Hepatocyte (in vitro differentiated cells): ENCODE measurements at regions not wholly inside any gene's neighbourhood (a gene's known extent, or its start where the extent isn't known, plus 50 kb on each side); places are given as distances from the start of the nearest gene placed in this dataset.

Source experiments
- EZH2 ChIP-seq: fragments of 200-600 bp; sonication (generic); IDR thresholded peaks from 2 replicates; pipeline ENCODE4 v1.6.1; 2016; ENCODE audit warnings: antibody characterized with exemption, mild to moderate bottlenecking, borderline replicate concordance
- TF ChIP-seq, protein P1 (sequence below): fragments of 200-600 bp; sonication (generic); IDR thresholded peaks from 2 replicates; pipeline ENCODE4 v1.5.1; 2016; ENCODE audit warnings: antibody characterized with exemption, mild to moderate bottlenecking; ENCODE audit not compliant: poor library complexity

DNA sequence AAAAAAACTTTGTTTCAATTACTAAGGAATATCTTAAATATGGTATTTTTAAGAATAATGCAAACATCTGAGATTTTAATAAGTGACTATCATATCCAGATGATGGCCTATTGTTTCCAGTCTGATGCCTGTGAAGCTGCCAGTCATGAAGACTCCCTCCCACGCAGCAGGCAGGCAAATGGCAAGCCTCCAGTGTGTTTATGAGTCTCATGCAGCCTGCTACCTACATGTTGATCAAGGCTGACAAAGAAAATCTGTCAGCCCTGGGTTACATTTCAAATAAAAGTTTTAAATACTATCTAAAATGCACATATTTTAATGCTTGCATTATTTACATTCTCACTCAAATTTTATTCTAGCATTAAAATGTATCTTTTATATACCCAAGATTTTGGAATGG is 137.6 kb upstream of the RNPC3 start:
- TF ChIP-seq, protein P1, sequence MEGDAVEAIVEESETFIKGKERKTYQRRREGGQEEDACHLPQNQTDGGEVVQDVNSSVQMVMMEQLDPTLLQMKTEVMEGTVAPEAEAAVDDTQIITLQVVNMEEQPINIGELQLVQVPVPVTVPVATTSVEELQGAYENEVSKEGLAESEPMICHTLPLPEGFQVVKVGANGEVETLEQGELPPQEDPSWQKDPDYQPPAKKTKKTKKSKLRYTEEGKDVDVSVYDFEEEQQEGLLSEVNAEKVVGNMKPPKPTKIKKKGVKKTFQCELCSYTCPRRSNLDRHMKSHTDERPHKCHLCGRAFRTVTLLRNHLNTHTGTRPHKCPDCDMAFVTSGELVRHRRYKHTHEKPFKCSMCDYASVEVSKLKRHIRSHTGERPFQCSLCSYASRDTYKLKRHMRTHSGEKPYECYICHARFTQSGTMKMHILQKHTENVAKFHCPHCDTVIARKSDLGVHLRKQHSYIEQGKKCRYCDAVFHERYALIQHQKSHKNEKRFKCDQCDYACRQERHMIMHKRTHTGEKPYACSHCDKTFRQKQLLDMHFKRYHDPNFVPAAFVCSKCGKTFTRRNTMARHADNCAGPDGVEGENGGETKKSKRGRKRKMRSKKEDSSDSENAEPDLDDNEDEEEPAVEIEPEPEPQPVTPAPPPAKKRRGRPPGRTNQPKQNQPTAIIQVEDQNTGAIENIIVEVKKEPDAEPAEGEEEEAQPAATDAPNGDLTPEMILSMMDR: no peak
- TF ChIP-seq EZH2: no peak
